ENCODE measurements at regions not wholly inside any gene's neighbourhood (a gene's known extent, or its start where the extent isn't known, plus 50 kb on each side); places are given as distances from the start of the nearest gene placed in this dataset.
"Not testable (repeated sequence)": the region's sequence is repeated elsewhere in the genome, so short reads cannot be mapped to it uniquely, and the experiment has no call there.

DNA sequence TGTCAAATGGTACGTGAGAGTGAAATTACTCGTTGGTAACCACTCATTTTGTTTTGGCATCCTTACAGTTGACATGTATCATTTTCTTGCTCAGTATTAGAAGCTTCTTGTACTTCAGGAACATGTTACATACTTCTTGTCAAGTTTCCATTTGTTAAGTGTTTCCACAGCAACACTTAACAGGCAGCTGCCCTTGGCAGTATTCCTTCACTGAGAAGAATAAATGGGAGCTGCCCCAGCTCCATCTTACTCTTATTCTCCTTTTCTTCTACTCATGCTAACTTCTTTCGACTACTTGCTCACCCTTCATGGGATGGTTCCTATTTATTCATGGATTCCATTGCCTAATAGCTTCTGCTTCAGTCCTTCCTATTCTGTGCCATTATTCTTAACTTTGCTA lies 60.1 kb upstream of the TUBA3E start:
- Histone ChIP-seq H3K27me3 (no peaks in the 10 kb centered on the region), H3K9me3 (no peaks in the 10 kb centered on the region), H3K27ac (no peak overlapping the region), H3K4me1 (no peaks in the 10 kb centered on the region), H3K36me3 (no peaks in the 10 kb centered on the region), H3K4me3 (no peak overlapping the region)
- TF ChIP-seq POLR2A (IDR thresholded peaks at IDR 0.05), result no peak
- TF ChIP-seq, protein P1, sequence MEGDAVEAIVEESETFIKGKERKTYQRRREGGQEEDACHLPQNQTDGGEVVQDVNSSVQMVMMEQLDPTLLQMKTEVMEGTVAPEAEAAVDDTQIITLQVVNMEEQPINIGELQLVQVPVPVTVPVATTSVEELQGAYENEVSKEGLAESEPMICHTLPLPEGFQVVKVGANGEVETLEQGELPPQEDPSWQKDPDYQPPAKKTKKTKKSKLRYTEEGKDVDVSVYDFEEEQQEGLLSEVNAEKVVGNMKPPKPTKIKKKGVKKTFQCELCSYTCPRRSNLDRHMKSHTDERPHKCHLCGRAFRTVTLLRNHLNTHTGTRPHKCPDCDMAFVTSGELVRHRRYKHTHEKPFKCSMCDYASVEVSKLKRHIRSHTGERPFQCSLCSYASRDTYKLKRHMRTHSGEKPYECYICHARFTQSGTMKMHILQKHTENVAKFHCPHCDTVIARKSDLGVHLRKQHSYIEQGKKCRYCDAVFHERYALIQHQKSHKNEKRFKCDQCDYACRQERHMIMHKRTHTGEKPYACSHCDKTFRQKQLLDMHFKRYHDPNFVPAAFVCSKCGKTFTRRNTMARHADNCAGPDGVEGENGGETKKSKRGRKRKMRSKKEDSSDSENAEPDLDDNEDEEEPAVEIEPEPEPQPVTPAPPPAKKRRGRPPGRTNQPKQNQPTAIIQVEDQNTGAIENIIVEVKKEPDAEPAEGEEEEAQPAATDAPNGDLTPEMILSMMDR (IDR thresholded peaks at IDR 0.05), result no peak
- WGBS (ENCODE audit: insufficient coverage, low coverage, low lambda C conversion rate, missing lambda C conversion rate), result 30% methylated on average over 3 of the region's 3 CpGs
- intact Hi-C loops (cut with DNase I), result no loop called here
- ATAC-seq (no peak), DNase-seq (no peak)

DNA sequence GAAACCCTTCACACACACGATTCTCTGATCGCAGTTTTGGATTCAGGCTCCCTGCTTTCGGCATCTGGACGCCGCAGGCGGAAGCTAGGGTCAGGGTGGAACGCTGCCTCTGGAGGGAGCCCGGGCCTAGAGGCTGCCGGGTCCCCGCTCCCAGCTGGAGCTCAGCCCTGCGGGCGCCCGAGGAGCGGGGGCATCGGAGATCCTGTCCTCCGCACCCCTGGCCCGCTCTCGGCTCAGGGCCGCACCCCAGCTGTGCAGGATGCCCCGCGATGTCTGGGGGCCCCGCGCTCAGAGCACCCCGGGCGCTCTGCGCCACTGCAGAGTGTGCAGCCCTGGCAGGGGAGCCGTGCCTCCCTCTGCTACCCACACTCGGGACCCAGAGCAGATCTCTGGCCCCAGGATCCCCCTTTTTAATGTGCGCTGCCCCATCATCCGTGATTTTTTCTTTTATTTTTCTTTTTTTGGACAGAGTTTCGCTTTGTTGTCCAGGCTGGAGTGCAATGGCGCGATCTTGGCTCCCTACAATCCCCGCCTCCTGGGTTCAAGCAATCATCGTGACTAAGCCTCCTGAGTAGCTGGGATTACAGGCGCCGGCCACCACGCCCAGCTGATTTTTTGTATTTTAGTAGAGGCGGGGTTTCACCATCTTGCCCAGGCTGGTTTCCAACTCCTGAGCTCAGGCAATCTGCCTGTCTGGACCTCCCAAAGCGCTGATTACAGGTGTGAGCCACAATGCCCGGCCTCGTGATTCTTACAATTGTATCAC lies 54.8 kb upstream of the TUBA3E start:
- WGBS (ENCODE audit: insufficient coverage, low coverage, low lambda C conversion rate, missing lambda C conversion rate), result 63% methylated on average over 12 of the region's 42 CpGs

DNA sequence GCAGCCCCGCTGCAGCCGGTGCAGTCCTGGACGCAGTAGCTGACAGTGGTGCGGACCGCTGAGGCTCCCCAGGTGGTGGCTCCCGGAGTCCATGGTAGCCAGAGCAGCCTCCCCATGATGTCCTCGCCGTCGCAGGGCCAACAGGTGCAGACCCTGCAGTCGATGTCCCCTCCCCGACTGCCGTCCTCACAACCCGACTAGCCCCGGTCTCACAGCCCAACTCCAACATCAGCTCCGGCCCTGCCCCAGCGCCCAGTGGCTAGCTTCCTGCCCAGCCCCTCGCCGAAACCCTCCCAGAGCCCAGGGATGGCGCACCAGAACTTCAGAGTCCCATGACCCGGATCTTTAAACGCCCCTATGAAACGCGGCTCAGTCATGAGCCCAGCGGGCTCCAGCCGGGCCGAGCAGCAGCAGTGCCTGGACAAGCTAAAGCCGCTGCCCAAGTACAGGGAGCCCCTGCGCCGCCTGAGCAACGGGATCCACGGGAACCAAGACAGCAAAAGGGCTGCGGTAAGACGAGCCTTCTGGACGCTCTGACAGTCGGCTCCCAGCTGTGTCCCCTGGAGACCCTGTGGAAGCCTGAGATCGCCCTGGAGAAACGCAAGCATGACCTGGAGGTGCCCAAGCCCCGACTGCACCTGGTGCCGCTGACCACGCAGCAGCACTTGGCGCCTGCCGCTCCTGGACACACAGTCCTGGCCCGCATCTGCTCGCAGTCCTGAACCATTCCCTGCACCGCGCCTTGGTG lies 53.8 kb upstream of the TUBA3E start:
- H3K9me3 ChIP-seq, result no peaks in the 10 kb centered on the region
- no peak for TF ChIP-seq POLR2A (IDR thresholded peaks at IDR 0.05)
- TF ChIP-seq, protein P1 (IDR thresholded peaks at IDR 0.05), result no peak
- intact Hi-C loops (cut with DNase I), result no loop called here
- DNase-seq (no peak), ATAC-seq (peak in 1 of 4 donors; percentile 11)
- no peaks in the 10 kb centered on the region for H3K27me3 ChIP-seq
- 33% methylated on average over 9 of the region's 46 CpGs for WGBS (ENCODE audit: insufficient coverage, low coverage, low lambda C conversion rate, missing lambda C conversion rate)
- H3K4me3 ChIP-seq, result no peak overlapping the region
- no peaks in the 10 kb centered on the region for H3K36me3 ChIP-seq
- H3K27ac ChIP-seq, result no peak overlapping the region
- no peaks in the 10 kb centered on the region for H3K4me1 ChIP-seq

More for the DNA sequence above, 54.8 kb upstream of the TUBA3E start:
- TF ChIP-seq, protein P1 (IDR thresholded peaks at IDR 0.05), result no peak
- TF ChIP-seq POLR2A (IDR thresholded peaks at IDR 0.05), result no peak
- Histone ChIP-seq H3K9me3 (no peaks in the 10 kb centered on the region), H3K36me3 (no peaks in the 10 kb centered on the region), H3K27me3 (no peaks in the 10 kb centered on the region), H3K4me3 (no peak overlapping the region), H3K4me1 (no peaks in the 10 kb centered on the region), H3K27ac (no peak overlapping the region)
- ATAC-seq (peak in 2 of 4 donors; percentile 23 to 42), DNase-seq (no peak)
- intact Hi-C loops (cut with DNase I), result no loop called here

- H3K27ac ChIP-seq, result no peak overlapping the region
- ATAC-seq, result no peak
- H3K36me3 ChIP-seq, result no peaks in the 10 kb centered on the region
- no peaks in the 10 kb centered on the region for H3K27me3 ChIP-seq
- TF ChIP-seq, protein P1 (IDR thresholded peaks at IDR 0.05), result no peak
- no peak for TF ChIP-seq POLR2A (IDR thresholded peaks at IDR 0.05)
- H3K4me3 ChIP-seq, result no peak overlapping the region
- no peak for DNase-seq
- WGBS (ENCODE audit: insufficient coverage, low coverage, low lambda C conversion rate, missing lambda C conversion rate), result 86% methylated on average over 2 of the region's 3 CpGs
- intact Hi-C loops (cut with DNase I), result no loop called here
- H3K9me3 ChIP-seq, result no peaks in the 10 kb centered on the region
- H3K4me1 ChIP-seq, result no peaks in the 10 kb centered on the region
Measured at GRCh38 chr2:130251535-130251872, 53.3 kb upstream of the TUBA3E start.

- WGBS (ENCODE audit: insufficient coverage, low coverage, low lambda C conversion rate, missing lambda C conversion rate), result 70% methylated on average over 3 of the region's 13 CpGs
- H3K36me3 ChIP-seq; H3K4me1 ChIP-seq; H3K27ac ChIP-seq; H3K9me3 ChIP-seq; H3K27me3 ChIP-seq; ATAC-seq; intact Hi-C loops (cut with DNase I); H3K4me3 ChIP-seq; DNase-seq: not testable (repeated sequence)
Measured at GRCh38 chr2:130248355-130248754, 50.1 kb upstream of the TUBA3E start.
